ENCODE measurements at regions not wholly inside any gene's neighbourhood (a gene's known extent, or its start where the extent isn't known, plus 50 kb on each side); places are given as distances from the start of the nearest gene placed in this dataset.
"Not testable (repeated sequence)": the region's sequence is repeated elsewhere in the genome, so short reads cannot be mapped to it uniquely, and the experiment has no call there.

- Mint-ChIP-seq H3K4me1 (ENCODE audit: low read depth, unreplicated experiment) (no peaks in the 10 kb centered on the region), H3K36me3 (ENCODE audit: unreplicated experiment) (no peaks in the 10 kb centered on the region), H3K27me3 (ENCODE audit: unreplicated experiment) (no peaks in the 10 kb centered on the region), H3K4me3 (ENCODE audit: unreplicated experiment) (no peak overlapping the region), H3K9me3 (ENCODE audit: unreplicated experiment) (no peaks in the 10 kb centered on the region), H3K27ac (ENCODE audit: unreplicated experiment) (no peak overlapping the region)
- TF ChIP-seq CTCF (IDR thresholded peaks at IDR 0.05; ENCODE audit: partially characterized antibody, unreplicated experiment), result no peak
- DNase-seq, result no peak
These were observed 161.4 kb upstream of the ITGA1 start for GRCh38 chr5:52626312-52626711.

- H3K27me3 Mint-ChIP-seq (ENCODE audit: unreplicated experiment), result no peaks in the 10 kb centered on the region
- TF ChIP-seq CTCF (IDR thresholded peaks at IDR 0.05; ENCODE audit: partially characterized antibody, unreplicated experiment), result no peak
- no peak for DNase-seq
These were observed 160.0 kb upstream of the ITGA1 start for GRCh38 chr5:52627740-52628139.

GRCh38 chr5:52632281-52632680 is 155.4 kb upstream of the ITGA1 start:
- Mint-ChIP-seq H3K36me3 (ENCODE audit: unreplicated experiment) (no peaks in the 10 kb centered on the region), H3K27ac (ENCODE audit: unreplicated experiment) (no peak overlapping the region), H3K4me1 (ENCODE audit: low read depth, unreplicated experiment) (no peaks in the 10 kb centered on the region), H3K4me3 (ENCODE audit: unreplicated experiment) (no peak overlapping the region), H3K27me3 (ENCODE audit: unreplicated experiment) (no peaks in the 10 kb centered on the region), H3K9me3 (ENCODE audit: unreplicated experiment) (peaks cover 3% of the 10 kb centered on the region)
- DNase-seq, result no peak
- no peak for TF ChIP-seq CTCF (IDR thresholded peaks at IDR 0.05; ENCODE audit: partially characterized antibody, unreplicated experiment)

More at GRCh38 chr5:52627740-52628139, 160.0 kb upstream of the ITGA1 start:
- Mint-ChIP-seq H3K4me3 (ENCODE audit: unreplicated experiment) (no peak overlapping the region), H3K36me3 (ENCODE audit: unreplicated experiment) (no peaks in the 10 kb centered on the region), H3K4me1 (ENCODE audit: low read depth, unreplicated experiment) (no peaks in the 10 kb centered on the region), H3K27ac (ENCODE audit: unreplicated experiment) (no peak overlapping the region), H3K9me3 (ENCODE audit: unreplicated experiment) (peaks cover 3% of the 10 kb centered on the region)

DNA sequence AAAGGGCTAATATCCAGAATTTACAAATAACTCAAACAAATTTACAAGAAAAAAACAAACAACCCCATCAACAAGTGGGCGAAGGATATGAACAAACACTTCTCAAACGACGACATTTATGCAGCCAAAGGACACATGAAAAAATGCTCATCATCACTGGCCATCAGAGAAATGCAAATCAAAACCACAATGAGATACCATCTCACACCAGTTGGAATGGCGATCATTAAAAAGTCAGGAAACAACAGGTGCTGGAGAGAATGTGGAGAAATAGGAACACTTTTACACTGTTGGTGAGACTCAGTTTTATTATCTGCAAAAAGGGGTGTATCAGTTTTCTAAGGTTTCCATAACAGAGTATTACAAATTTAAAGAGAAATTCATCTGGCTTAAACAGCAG is 153.5 kb upstream of the ITGA1 start:
- not testable (repeated sequence) for H3K36me3 Mint-ChIP-seq (ENCODE audit: unreplicated experiment); H3K4me1 Mint-ChIP-seq (ENCODE audit: low read depth, unreplicated experiment); H3K27ac Mint-ChIP-seq (ENCODE audit: unreplicated experiment); H3K4me3 Mint-ChIP-seq (ENCODE audit: unreplicated experiment); H3K27me3 Mint-ChIP-seq (ENCODE audit: unreplicated experiment); H3K9me3 Mint-ChIP-seq (ENCODE audit: unreplicated experiment); DNase-seq

- Mint-ChIP-seq H3K9me3 (ENCODE audit: unreplicated experiment) (peaks cover 3% of the 10 kb centered on the region), H3K36me3 (ENCODE audit: unreplicated experiment) (peaks cover 6% of the 10 kb centered on the region), H3K27me3 (ENCODE audit: unreplicated experiment) (no peaks in the 10 kb centered on the region), H3K27ac (ENCODE audit: unreplicated experiment) (no peak overlapping the region), H3K4me1 (ENCODE audit: low read depth, unreplicated experiment) (no peaks in the 10 kb centered on the region), H3K4me3 (ENCODE audit: unreplicated experiment) (no peak overlapping the region)
- DNase-seq, result no peak
- no peak for TF ChIP-seq CTCF (IDR thresholded peaks at IDR 0.05; ENCODE audit: partially characterized antibody, unreplicated experiment)
These were observed 149.0 kb upstream of the ITGA1 start for GRCh38 chr5:52638732-52639131.

DNA sequence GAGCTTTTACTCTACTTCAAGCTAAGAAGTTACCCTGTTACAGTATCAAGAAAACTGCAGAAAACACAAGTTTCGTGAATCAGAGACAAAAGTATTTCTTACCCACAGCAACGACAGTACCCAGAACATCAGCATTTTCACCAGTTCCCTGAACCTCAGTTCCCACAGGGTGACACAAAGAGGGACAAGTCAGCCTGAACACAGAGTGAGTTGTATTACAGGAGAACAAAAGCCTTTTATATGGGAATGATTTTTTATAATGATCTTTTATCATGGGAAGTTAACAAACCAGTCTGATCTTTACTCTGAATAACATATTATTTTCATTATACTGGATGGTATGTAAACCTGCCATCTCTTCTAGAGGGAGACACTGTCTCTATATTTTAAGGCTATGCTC is 139.0 kb upstream of the ITGA1 start:
- Mint-ChIP-seq H3K36me3 (ENCODE audit: unreplicated experiment) (peaks cover 21% of the 10 kb centered on the region), H3K27me3 (ENCODE audit: unreplicated experiment) (peaks cover 2% of the 10 kb centered on the region), H3K4me3 (ENCODE audit: unreplicated experiment) (no peak overlapping the region), H3K9me3 (ENCODE audit: unreplicated experiment) (peaks cover 4% of the 10 kb centered on the region), H3K4me1 (ENCODE audit: low read depth, unreplicated experiment) (no peaks in the 10 kb centered on the region), H3K27ac (ENCODE audit: unreplicated experiment) (no peak overlapping the region)
- no peak for TF ChIP-seq CTCF (IDR thresholded peaks at IDR 0.05; ENCODE audit: partially characterized antibody, unreplicated experiment)
- no peak for DNase-seq
